Stimulated activated effector memory CD8-positive, alpha-beta T cell treated with anti-CD3 and anti-CD28 coated beads, Interleukin-12 subunit alpha, Interleukin-12 subunit beta, amount 100 ng/mL, for 72 hours (primary cell): ENCODE measurements at regions not wholly inside any gene's neighbourhood (a gene's known extent, or its start where the extent isn't known, plus 50 kb on each side); places are given as distances from the start of the nearest gene placed in this dataset.

Experiments used
- ATAC-seq: fragments of 150-1000 bp; cut with Tn5 transposase; 2 replicates; pipeline ENCODE4 v1.10.0; 2021
- DNase-seq, 2 donors: peaks; one replicate each; pipeline ENCODE4 v3.0.0; 2021 to 2022; ENCODE audit warnings: low spot score in 2 of 2
- H3K27ac Mint-ChIP-seq: one replicate; pipeline ENCODE4 v1.8.0; 2022; ENCODE audit warnings: mild to moderate bottlenecking, mixed read lengths
- H3K36me3 Mint-ChIP-seq: one replicate; pipeline ENCODE4 v1.8.0; 2022; ENCODE audit warnings: mild to moderate bottlenecking, mixed read lengths
- H3K4me1 Mint-ChIP-seq: one replicate; pipeline ENCODE4 v1.8.0; 2022; ENCODE audit warnings: mixed read lengths
- H3K4me3 Mint-ChIP-seq: one replicate; pipeline ENCODE4 v1.8.0; 2022; ENCODE audit warnings: mild to moderate bottlenecking, mixed read lengths
- H3K9me3 Mint-ChIP-seq: one replicate; pipeline ENCODE4 v1.8.0; 2022; ENCODE audit warnings: mixed read lengths

- no peaks in the 10 kb centered on the region for H3K36me3 Mint-ChIP-seq
- H3K27ac Mint-ChIP-seq = no peak overlapping the region
- H3K4me3 Mint-ChIP-seq = no peak overlapping the region
- no peaks in the 10 kb centered on the region for H3K4me1 Mint-ChIP-seq
- DNase-seq = no peak
- no peak for ATAC-seq
- no peaks in the 10 kb centered on the region for H3K9me3 Mint-ChIP-seq
Observed at GRCh38 chr5:172573120-172573882, 67.8 kb upstream of the NEURL1B start.

- DNase-seq = no peak
- Mint-ChIP-seq H3K9me3 (no peaks in the 10 kb centered on the region), H3K4me3 (no peak overlapping the region), H3K36me3 (no peaks in the 10 kb centered on the region), H3K27ac (no peak overlapping the region), H3K4me1 (no peaks in the 10 kb centered on the region)
- no peak for ATAC-seq
Observed at GRCh38 chr5:172572440-172572839, 68.6 kb upstream of the NEURL1B start.

GRCh38 chr5:172571892-172572291 is 69.2 kb upstream of the NEURL1B start:
- ATAC-seq = no peak
- H3K4me1 Mint-ChIP-seq = no peaks in the 10 kb centered on the region
- DNase-seq = no peak
- no peaks in the 10 kb centered on the region for H3K9me3 Mint-ChIP-seq
- no peak overlapping the region for H3K27ac Mint-ChIP-seq
- no peaks in the 10 kb centered on the region for H3K36me3 Mint-ChIP-seq
- H3K4me3 Mint-ChIP-seq = no peak overlapping the region

GRCh38 chr5:172571413-172571812 is 69.7 kb upstream of the NEURL1B start:
- no peaks in the 10 kb centered on the region for H3K9me3 Mint-ChIP-seq
- H3K4me3 Mint-ChIP-seq = no peak overlapping the region
- no peaks in the 10 kb centered on the region for H3K36me3 Mint-ChIP-seq
- DNase-seq (no peak), ATAC-seq (peak; percentile 43)
- H3K4me1 Mint-ChIP-seq = no peaks in the 10 kb centered on the region
- H3K27ac Mint-ChIP-seq = no peak overlapping the region

- Mint-ChIP-seq H3K27ac (no peak overlapping the region), H3K4me3 (no peak overlapping the region), H3K9me3 (no peaks in the 10 kb centered on the region), H3K4me1 (no peaks in the 10 kb centered on the region), H3K36me3 (no peaks in the 10 kb centered on the region)
- ATAC-seq (no peak), DNase-seq (no peak)
Observed at GRCh38 chr5:172570594-172571334, 70.3 kb upstream of the NEURL1B start.

- Mint-ChIP-seq H3K36me3 (no peaks in the 10 kb centered on the region), H3K4me3 (no peak overlapping the region), H3K4me1 (no peaks in the 10 kb centered on the region), H3K27ac (no peak overlapping the region), H3K9me3 (no peaks in the 10 kb centered on the region)
- ATAC-seq (no peak), DNase-seq (no peak)
Observed at GRCh38 chr5:172569861-172570558, 71.1 kb upstream of the NEURL1B start.

GRCh38 chr5:172568308-172568910 is 72.7 kb upstream of the NEURL1B start:
- no peaks in the 10 kb centered on the region for H3K4me1 Mint-ChIP-seq
- DNase-seq (no peak), ATAC-seq (no peak)
- no peaks in the 10 kb centered on the region for H3K36me3 Mint-ChIP-seq
- H3K4me3 Mint-ChIP-seq = no peak overlapping the region
- H3K27ac Mint-ChIP-seq = no peak overlapping the region
- H3K9me3 Mint-ChIP-seq = no peaks in the 10 kb centered on the region

GRCh38 chr5:172567843-172568242 is 73.2 kb upstream of the NEURL1B start:
- ATAC-seq = no peak
- Mint-ChIP-seq H3K4me3 (no peak overlapping the region), H3K9me3 (no peaks in the 10 kb centered on the region), H3K27ac (no peak overlapping the region), H3K36me3 (no peaks in the 10 kb centered on the region), H3K4me1 (no peaks in the 10 kb centered on the region)
- DNase-seq = no peak

- H3K27ac Mint-ChIP-seq = no peak overlapping the region
- ATAC-seq (no peak), DNase-seq (no peak)
- no peaks in the 10 kb centered on the region for H3K36me3 Mint-ChIP-seq
- no peak overlapping the region for H3K4me3 Mint-ChIP-seq
- H3K9me3 Mint-ChIP-seq = no peaks in the 10 kb centered on the region
- H3K4me1 Mint-ChIP-seq = no peaks in the 10 kb centered on the region
Observed at GRCh38 chr5:172567294-172567693, 73.8 kb upstream of the NEURL1B start.

- no peak overlapping the region for H3K27ac Mint-ChIP-seq
- H3K9me3 Mint-ChIP-seq = no peaks in the 10 kb centered on the region
- H3K4me3 Mint-ChIP-seq = no peak overlapping the region
- H3K36me3 Mint-ChIP-seq = no peaks in the 10 kb centered on the region
- no peak for ATAC-seq
- DNase-seq = no peak
- no peaks in the 10 kb centered on the region for H3K4me1 Mint-ChIP-seq
Observed at GRCh38 chr5:172565931-172566665, 75.0 kb upstream of the NEURL1B start.

GRCh38 chr5:172565455-172565854 is 75.6 kb upstream of the NEURL1B start:
- ATAC-seq = no peak
- Mint-ChIP-seq H3K4me3 (no peak overlapping the region), H3K36me3 (no peaks in the 10 kb centered on the region), H3K9me3 (no peaks in the 10 kb centered on the region), H3K27ac (no peak overlapping the region), H3K4me1 (no peaks in the 10 kb centered on the region)
- DNase-seq = no peak

- no peaks in the 10 kb centered on the region for H3K4me1 Mint-ChIP-seq
- ATAC-seq = no peak
- H3K27ac Mint-ChIP-seq = no peak overlapping the region
- no peak for DNase-seq
- H3K9me3 Mint-ChIP-seq = no peaks in the 10 kb centered on the region
- no peaks in the 10 kb centered on the region for H3K36me3 Mint-ChIP-seq
- no peak overlapping the region for H3K4me3 Mint-ChIP-seq
Observed at GRCh38 chr5:172564883-172565282, 76.2 kb upstream of the NEURL1B start.

- Mint-ChIP-seq H3K4me1 (no peaks in the 10 kb centered on the region), H3K4me3 (no peak overlapping the region), H3K27ac (no peak overlapping the region), H3K9me3 (no peaks in the 10 kb centered on the region), H3K36me3 (no peaks in the 10 kb centered on the region)
- ATAC-seq (no peak), DNase-seq (no peak)
Observed at GRCh38 chr5:172564188-172564587, 76.9 kb upstream of the NEURL1B start.

GRCh38 chr5:172562443-172562842 is 78.6 kb upstream of the NEURL1B start:
- DNase-seq (no peak), ATAC-seq (no peak)
- Mint-ChIP-seq H3K4me1 (no peaks in the 10 kb centered on the region), H3K36me3 (no peaks in the 10 kb centered on the region), H3K4me3 (no peak overlapping the region), H3K27ac (no peak overlapping the region), H3K9me3 (no peaks in the 10 kb centered on the region)

GRCh38 chr5:172561151-172561550 is 79.9 kb upstream of the NEURL1B start:
- H3K4me1 Mint-ChIP-seq = no peaks in the 10 kb centered on the region
- no peak for ATAC-seq
- H3K36me3 Mint-ChIP-seq = no peaks in the 10 kb centered on the region
- no peak overlapping the region for H3K27ac Mint-ChIP-seq
- no peak for DNase-seq
- no peak overlapping the region for H3K4me3 Mint-ChIP-seq
- no peaks in the 10 kb centered on the region for H3K9me3 Mint-ChIP-seq
